ENCODE measurements at regions not wholly inside any gene's neighbourhood (a gene's known extent, or its start where the extent isn't known, plus 50 kb on each side); places are given as distances from the start of the nearest gene placed in this dataset.

- H3K9me3 ChIP-seq (ENCODE audit: control insufficient read depth, low read length): no peaks in the 10 kb centered on the region
- no peak overlapping the region for H3K4me3 ChIP-seq (ENCODE audit: insufficient read depth, low read depth, low read length, poor library complexity, severe bottlenecking)
- no peaks in the 10 kb centered on the region for H3K36me3 ChIP-seq (ENCODE audit: control insufficient read depth, insufficient read depth, low read length)
- DNase-seq: no peak
- no peaks in the 10 kb centered on the region for H3K4me1 ChIP-seq (ENCODE audit: control insufficient read depth, insufficient read depth, low read length, poor library complexity, severe bottlenecking)
- H3K27me3 ChIP-seq (replicated peaks; ENCODE audit: control insufficient read depth, insufficient read depth, low read length, poor library complexity, severe bottlenecking): no peaks in the 10 kb centered on the region
- no peak overlapping the region for H3K27ac ChIP-seq (ENCODE audit: insufficient read depth, low read length, poor library complexity, severe bottlenecking)
These were observed 176.5 kb upstream of the GJB5 start for GRCh38 chr1:34578306-34578705.

- DNase-seq: no peak
- H3K4me1 ChIP-seq (ENCODE audit: control insufficient read depth, insufficient read depth, low read length, poor library complexity, severe bottlenecking): no peaks in the 10 kb centered on the region
- no peak overlapping the region for H3K27ac ChIP-seq (ENCODE audit: insufficient read depth, low read length, poor library complexity, severe bottlenecking)
- H3K9me3 ChIP-seq (ENCODE audit: control insufficient read depth, low read length): no peaks in the 10 kb centered on the region
- no peaks in the 10 kb centered on the region for H3K27me3 ChIP-seq (replicated peaks; ENCODE audit: control insufficient read depth, insufficient read depth, low read length, poor library complexity, severe bottlenecking)
- H3K36me3 ChIP-seq (ENCODE audit: control insufficient read depth, insufficient read depth, low read length): no peaks in the 10 kb centered on the region
- H3K4me3 ChIP-seq (ENCODE audit: insufficient read depth, low read depth, low read length, poor library complexity, severe bottlenecking): no peak overlapping the region
These were observed 172.5 kb upstream of the GJB5 start for GRCh38 chr1:34582356-34582755.

GRCh38 chr1:34587761-34588160 is 167.1 kb upstream of the GJB5 start:
- Histone ChIP-seq H3K27ac (ENCODE audit: insufficient read depth, low read length, poor library complexity, severe bottlenecking) (no peak overlapping the region), H3K27me3 (replicated peaks; ENCODE audit: control insufficient read depth, insufficient read depth, low read length, poor library complexity, severe bottlenecking) (no peaks in the 10 kb centered on the region), H3K4me1 (ENCODE audit: control insufficient read depth, insufficient read depth, low read length, poor library complexity, severe bottlenecking) (no peaks in the 10 kb centered on the region), H3K36me3 (ENCODE audit: control insufficient read depth, insufficient read depth, low read length) (no peaks in the 10 kb centered on the region), H3K9me3 (ENCODE audit: control insufficient read depth, low read length) (no peaks in the 10 kb centered on the region), H3K4me3 (ENCODE audit: insufficient read depth, low read depth, low read length, poor library complexity, severe bottlenecking) (no peak overlapping the region)
- DNase-seq: no peak

- Histone ChIP-seq H3K27ac (ENCODE audit: insufficient read depth, low read length, poor library complexity, severe bottlenecking) (no peak overlapping the region), H3K4me1 (ENCODE audit: control insufficient read depth, insufficient read depth, low read length, poor library complexity, severe bottlenecking) (no peaks in the 10 kb centered on the region), H3K27me3 (replicated peaks; ENCODE audit: control insufficient read depth, insufficient read depth, low read length, poor library complexity, severe bottlenecking) (no peaks in the 10 kb centered on the region), H3K9me3 (ENCODE audit: control insufficient read depth, low read length) (no peaks in the 10 kb centered on the region), H3K4me3 (ENCODE audit: insufficient read depth, low read depth, low read length, poor library complexity, severe bottlenecking) (no peak overlapping the region), H3K36me3 (ENCODE audit: control insufficient read depth, insufficient read depth, low read length) (no peaks in the 10 kb centered on the region)
- no peak for DNase-seq
These were observed 164.6 kb upstream of the GJB5 start for GRCh38 chr1:34590211-34590623.

GRCh38 chr1:34591751-34592629 is 162.9 kb upstream of the GJB5 start:
- no peaks in the 10 kb centered on the region for H3K4me1 ChIP-seq (ENCODE audit: control insufficient read depth, insufficient read depth, low read length, poor library complexity, severe bottlenecking)
- no peak for DNase-seq
- no peaks in the 10 kb centered on the region for H3K27me3 ChIP-seq (replicated peaks; ENCODE audit: control insufficient read depth, insufficient read depth, low read length, poor library complexity, severe bottlenecking)
- no peaks in the 10 kb centered on the region for H3K9me3 ChIP-seq (ENCODE audit: control insufficient read depth, low read length)
- no peak overlapping the region for H3K27ac ChIP-seq (ENCODE audit: insufficient read depth, low read length, poor library complexity, severe bottlenecking)
- H3K36me3 ChIP-seq (ENCODE audit: control insufficient read depth, insufficient read depth, low read length): no peaks in the 10 kb centered on the region
- H3K4me3 ChIP-seq (ENCODE audit: insufficient read depth, low read depth, low read length, poor library complexity, severe bottlenecking): no peak overlapping the region

GRCh38 chr1:34597877-34598514 is 156.9 kb upstream of the GJB5 start:
- no peaks in the 10 kb centered on the region for H3K4me1 ChIP-seq (ENCODE audit: control insufficient read depth, insufficient read depth, low read length, poor library complexity, severe bottlenecking)
- no peak overlapping the region for H3K4me3 ChIP-seq (ENCODE audit: insufficient read depth, low read depth, low read length, poor library complexity, severe bottlenecking)
- H3K36me3 ChIP-seq (ENCODE audit: control insufficient read depth, insufficient read depth, low read length): no peaks in the 10 kb centered on the region
- no peaks in the 10 kb centered on the region for H3K9me3 ChIP-seq (ENCODE audit: control insufficient read depth, low read length)
- H3K27me3 ChIP-seq (replicated peaks; ENCODE audit: control insufficient read depth, insufficient read depth, low read length, poor library complexity, severe bottlenecking): no peaks in the 10 kb centered on the region
- DNase-seq: peak in 1 of 3 donors; percentile 5
- no peak overlapping the region for H3K27ac ChIP-seq (ENCODE audit: insufficient read depth, low read length, poor library complexity, severe bottlenecking)

GRCh38 chr1:34602907-34603306 is 151.9 kb upstream of the GJB5 start:
- no peaks in the 10 kb centered on the region for H3K4me1 ChIP-seq (ENCODE audit: control insufficient read depth, insufficient read depth, low read length, poor library complexity, severe bottlenecking)
- no peak overlapping the region for H3K4me3 ChIP-seq (ENCODE audit: insufficient read depth, low read depth, low read length, poor library complexity, severe bottlenecking)
- H3K27ac ChIP-seq (ENCODE audit: insufficient read depth, low read length, poor library complexity, severe bottlenecking): no peak overlapping the region
- no peaks in the 10 kb centered on the region for H3K36me3 ChIP-seq (ENCODE audit: control insufficient read depth, insufficient read depth, low read length)
- H3K9me3 ChIP-seq (ENCODE audit: control insufficient read depth, low read length): no peaks in the 10 kb centered on the region
- DNase-seq: no peak
- H3K27me3 ChIP-seq (replicated peaks; ENCODE audit: control insufficient read depth, insufficient read depth, low read length, poor library complexity, severe bottlenecking): no peaks in the 10 kb centered on the region

GRCh38 chr1:34603594-34603993 is 151.3 kb upstream of the GJB5 start:
- no peaks in the 10 kb centered on the region for H3K27me3 ChIP-seq (replicated peaks; ENCODE audit: control insufficient read depth, insufficient read depth, low read length, poor library complexity, severe bottlenecking)
- no peaks in the 10 kb centered on the region for H3K4me1 ChIP-seq (ENCODE audit: control insufficient read depth, insufficient read depth, low read length, poor library complexity, severe bottlenecking)
- no peak overlapping the region for H3K27ac ChIP-seq (ENCODE audit: insufficient read depth, low read length, poor library complexity, severe bottlenecking)

GRCh38 chr1:34606504-34606903 is 148.3 kb upstream of the GJB5 start:
- no peak for DNase-seq
- no peaks in the 10 kb centered on the region for H3K4me1 ChIP-seq (ENCODE audit: control insufficient read depth, insufficient read depth, low read length, poor library complexity, severe bottlenecking)
- no peak overlapping the region for H3K4me3 ChIP-seq (ENCODE audit: insufficient read depth, low read depth, low read length, poor library complexity, severe bottlenecking)
- H3K36me3 ChIP-seq (ENCODE audit: control insufficient read depth, insufficient read depth, low read length): no peaks in the 10 kb centered on the region
- no peak overlapping the region for H3K27ac ChIP-seq (ENCODE audit: insufficient read depth, low read length, poor library complexity, severe bottlenecking)
- no peaks in the 10 kb centered on the region for H3K9me3 ChIP-seq (ENCODE audit: control insufficient read depth, low read length)
- no peaks in the 10 kb centered on the region for H3K27me3 ChIP-seq (replicated peaks; ENCODE audit: control insufficient read depth, insufficient read depth, low read length, poor library complexity, severe bottlenecking)

More at GRCh38 chr1:34603594-34603993, 151.3 kb upstream of the GJB5 start:
- H3K9me3 ChIP-seq (ENCODE audit: control insufficient read depth, low read length): no peaks in the 10 kb centered on the region
- no peaks in the 10 kb centered on the region for H3K36me3 ChIP-seq (ENCODE audit: control insufficient read depth, insufficient read depth, low read length)
- no peak for DNase-seq
- no peak overlapping the region for H3K4me3 ChIP-seq (ENCODE audit: insufficient read depth, low read depth, low read length, poor library complexity, severe bottlenecking)

GRCh38 chr1:34610063-34610462 is 144.8 kb upstream of the GJB5 start:
- no peak overlapping the region for H3K4me3 ChIP-seq (ENCODE audit: insufficient read depth, low read depth, low read length, poor library complexity, severe bottlenecking)
- no peak for DNase-seq
- H3K4me1 ChIP-seq (ENCODE audit: control insufficient read depth, insufficient read depth, low read length, poor library complexity, severe bottlenecking): no peaks in the 10 kb centered on the region
- H3K36me3 ChIP-seq (ENCODE audit: control insufficient read depth, insufficient read depth, low read length): no peaks in the 10 kb centered on the region
- no peak overlapping the region for H3K27ac ChIP-seq (ENCODE audit: insufficient read depth, low read length, poor library complexity, severe bottlenecking)
- no peaks in the 10 kb centered on the region for H3K9me3 ChIP-seq (ENCODE audit: control insufficient read depth, low read length)
- H3K27me3 ChIP-seq (replicated peaks; ENCODE audit: control insufficient read depth, insufficient read depth, low read length, poor library complexity, severe bottlenecking): no peaks in the 10 kb centered on the region

Measured in effector memory CD4-positive, alpha-beta T cell (primary cell).